GM19035 (cell line): ENCODE measurements at regions not wholly inside any gene's neighbourhood (a gene's known extent, or its start where the extent isn't known, plus 50 kb on each side); places are given as distances from the start of the nearest gene placed in this dataset.

ENCODE experiments used
- ATAC-seq: cut with Tn5 transposase; IDR thresholded peaks from one replicate; pipeline ENCODE4 v1.9.1; 2021; ENCODE audit not compliant: unreplicated experiment

DNA sequence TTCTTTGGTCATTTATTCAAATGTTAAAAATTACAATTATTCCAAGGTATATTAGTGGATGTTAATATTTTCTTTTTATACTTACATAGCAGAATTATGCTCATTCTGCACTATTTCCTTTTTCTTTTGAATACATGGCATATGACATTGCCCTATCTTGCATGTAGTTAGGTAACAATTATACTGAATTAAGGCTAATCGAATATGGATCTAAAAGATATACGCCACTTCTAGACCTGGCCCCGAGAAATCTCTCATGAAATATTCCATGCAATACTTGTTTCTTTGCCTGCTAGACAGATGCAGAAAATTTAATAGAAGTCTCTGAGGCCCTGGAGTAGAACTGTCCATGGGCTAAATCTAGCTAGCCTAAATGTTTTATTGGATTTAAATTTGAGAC is 493.4 kb downstream of the OTOL1 start:
- ATAC-seq = no peak

DNA sequence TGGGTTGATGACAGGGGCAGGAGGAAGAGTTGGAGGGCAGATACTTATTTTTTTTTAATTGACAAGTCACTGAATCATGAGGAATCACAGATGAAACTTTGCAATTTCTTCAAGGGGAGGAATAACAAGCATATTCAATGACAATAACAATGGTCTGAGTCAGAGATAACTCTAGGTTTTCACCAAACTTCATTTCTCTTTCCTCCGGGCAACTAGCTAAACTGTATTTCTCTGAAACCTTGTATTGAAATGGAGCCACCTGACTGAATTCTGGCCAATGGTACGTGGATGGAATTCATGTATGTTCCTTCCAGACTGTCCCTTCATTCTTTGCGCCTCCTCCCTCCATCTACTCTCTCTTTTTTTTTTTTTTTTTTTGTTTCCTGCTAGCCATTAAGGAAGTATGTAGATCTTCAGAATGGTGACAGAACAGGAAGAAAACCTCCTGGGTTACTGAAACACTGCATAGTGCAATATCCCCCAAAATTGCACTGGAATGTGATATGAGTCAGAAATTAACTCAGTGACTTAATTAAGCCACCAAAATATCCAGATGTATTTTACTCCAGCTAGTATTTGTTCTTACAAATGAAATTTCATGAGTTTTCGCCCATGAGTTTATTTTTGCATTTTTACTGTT is 495.4 kb downstream of the OTOL1 start:
- no peak for ATAC-seq

DNA sequence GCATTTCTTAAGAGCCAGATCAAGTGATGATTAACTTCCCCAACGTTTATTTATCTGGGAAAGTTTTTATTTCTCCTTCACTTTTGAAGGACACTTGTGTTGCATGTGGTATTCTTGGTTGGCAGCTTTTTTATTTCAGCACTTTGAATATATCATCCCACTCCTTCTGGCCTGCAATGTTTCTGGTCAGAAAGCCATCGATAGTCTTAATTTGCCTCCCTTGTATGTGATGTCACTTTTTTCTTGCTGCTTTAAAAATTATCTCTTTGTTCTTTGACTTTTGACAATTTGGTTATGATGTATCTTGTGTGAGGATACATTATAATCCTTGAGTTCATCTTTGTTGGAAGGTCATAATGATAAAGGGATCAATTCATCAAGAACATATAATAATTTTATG is 503.2 kb downstream of the OTOL1 start:
- ATAC-seq = no peak

DNA sequence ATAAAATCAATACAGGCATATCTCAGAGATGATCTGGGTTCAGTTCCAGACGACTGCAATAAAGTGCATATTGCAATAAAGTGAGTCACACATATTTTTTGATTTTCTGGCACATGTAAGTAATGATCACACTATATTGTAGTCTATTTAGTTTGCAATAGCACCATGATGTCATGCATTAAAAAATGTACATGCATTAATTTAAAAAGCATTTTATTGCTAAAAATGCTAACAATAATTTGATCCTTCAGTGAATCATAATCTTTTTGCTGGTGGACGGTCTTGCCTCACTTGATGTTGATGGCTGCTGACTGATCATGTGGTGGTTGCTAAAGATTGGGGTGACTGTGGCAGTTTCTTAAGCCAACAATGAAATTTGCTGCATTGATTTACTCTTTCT is 511.1 kb downstream of the OTOL1 start:
- no peak for ATAC-seq

DNA sequence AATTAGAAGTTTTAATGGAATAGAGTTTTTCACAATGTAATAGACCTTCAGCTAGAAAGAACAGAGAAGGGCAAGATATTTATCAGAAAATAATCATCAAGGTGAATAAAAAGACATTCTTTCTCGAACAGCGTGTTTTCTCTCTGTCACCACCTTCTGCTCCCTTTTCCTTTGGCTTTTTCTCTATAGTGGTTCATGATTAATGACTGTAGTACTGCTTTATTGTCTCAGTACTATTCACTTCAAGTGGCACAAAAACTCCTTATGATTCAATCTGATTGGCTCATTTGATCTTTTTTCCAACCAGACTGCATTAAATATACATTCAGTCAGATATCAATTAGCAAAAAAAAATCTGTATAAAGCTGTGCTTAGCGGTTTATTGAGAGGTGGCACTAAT is 516.0 kb downstream of the OTOL1 start:
- ATAC-seq = no peak

DNA sequence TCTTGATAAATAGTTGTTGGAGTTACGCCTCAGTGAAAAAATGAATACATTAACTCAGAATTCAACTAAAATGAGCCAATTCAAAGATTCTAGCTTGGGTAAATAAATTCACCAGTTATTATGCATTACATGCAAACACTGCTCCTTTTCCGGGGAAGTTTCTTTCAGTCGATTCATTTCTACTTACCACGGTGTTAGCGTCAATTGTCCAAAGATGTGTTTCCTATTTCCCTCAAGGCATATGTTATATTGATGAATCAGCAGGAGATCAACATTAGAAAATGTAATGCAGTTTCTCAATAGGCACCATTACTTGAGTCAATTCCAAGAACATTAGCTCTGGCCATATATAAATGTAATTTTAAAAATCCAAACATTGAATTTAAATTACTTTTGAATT is 517.7 kb downstream of the OTOL1 start:
- ATAC-seq = no peak

DNA sequence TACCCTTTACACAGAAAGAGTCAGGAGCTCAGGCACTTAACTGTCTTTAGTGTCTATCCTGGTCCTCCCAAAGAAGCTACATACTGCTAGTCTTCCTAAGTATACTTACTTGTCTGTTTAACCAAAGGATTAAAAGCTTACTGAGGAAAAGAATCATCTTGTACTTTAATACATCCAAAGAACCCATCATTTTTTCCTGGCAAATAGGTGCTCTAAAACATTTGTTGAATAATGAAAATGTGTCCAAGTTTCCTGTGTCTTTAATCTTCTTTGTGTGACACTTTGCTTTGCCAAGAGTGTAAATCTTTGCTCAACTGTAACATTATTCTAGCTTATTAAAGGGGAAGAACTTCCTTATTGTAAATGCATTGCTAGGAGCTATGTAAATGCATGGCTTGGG is 519.2 kb downstream of the OTOL1 start:
- no peak for ATAC-seq

DNA sequence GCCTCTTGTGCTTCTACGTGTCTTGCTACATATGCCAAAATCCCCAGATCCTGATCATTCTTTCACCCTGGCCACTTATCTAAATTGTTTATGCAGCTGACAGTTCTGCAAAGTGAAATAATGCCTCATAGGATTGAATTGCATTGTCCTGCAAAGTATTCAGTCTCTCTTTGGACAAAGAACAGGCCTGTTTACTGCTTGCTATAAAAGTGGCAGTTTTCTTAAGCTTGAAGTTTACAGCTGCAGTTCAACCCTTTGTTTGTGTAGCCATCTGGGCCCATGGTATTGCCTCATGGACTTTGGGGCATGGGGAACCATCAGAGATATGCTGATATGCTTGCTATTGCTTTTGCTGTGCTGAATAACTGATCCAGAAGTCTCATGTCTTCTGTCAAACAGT is 523.2 kb downstream of the OTOL1 start:
- no peak for ATAC-seq

DNA sequence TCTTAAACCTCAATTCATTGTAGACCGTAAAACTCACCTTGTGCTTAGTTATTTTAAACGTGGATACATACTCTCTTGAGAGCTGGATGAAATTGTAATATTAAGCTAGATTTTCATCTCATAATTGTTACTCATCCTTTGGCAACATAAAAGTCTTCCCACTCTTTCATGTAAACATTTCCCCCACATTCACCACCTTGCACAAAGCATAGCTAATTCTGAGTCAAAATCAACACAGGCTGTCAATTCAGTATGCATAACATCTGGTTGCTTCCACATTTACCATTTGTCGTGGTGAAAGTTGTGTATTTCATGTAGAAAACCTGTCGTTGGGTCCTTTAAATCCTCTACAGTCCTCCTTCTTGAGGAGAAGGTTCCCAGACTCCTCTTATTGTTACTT is 524.6 kb downstream of the OTOL1 start:
- no peak for ATAC-seq

DNA sequence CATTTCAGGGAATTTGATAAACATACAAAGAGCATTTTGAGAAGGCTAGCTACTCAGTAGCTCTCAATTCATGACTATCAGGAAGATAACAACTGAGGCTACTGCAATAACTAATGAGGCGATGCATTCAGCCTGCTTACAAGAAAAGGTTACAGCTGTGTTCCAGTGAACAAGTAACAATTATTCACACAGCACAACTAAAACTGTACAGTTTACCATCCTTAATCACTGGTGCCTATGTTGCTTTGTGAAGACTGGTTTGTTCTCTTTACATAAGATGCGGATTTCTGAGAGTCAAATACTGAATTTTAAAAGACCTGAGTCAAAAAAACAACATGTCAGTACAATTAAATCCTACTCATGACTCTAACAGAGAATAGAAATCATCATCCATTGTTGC is 526.3 kb downstream of the OTOL1 start:
- no peak for ATAC-seq

DNA sequence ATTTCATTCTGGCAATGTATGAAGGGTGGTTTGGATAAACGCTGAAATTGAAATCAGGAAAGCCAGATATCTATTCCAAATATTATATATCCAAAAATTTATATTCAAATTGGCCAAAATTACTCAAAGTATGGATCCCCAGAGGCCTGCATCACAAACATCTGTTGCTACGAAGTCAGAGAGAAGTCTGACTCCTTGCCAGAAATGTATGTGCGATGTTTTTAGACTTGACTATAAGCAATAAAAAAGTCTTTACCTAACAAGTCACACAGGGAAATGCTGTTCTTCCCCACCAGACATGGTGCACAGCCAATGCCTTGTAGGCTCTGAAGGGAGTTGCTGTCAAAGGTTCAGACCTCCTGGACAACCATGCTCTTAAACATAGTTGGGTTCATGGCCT is 533.1 kb downstream of the OTOL1 start:
- ATAC-seq = no peak

DNA sequence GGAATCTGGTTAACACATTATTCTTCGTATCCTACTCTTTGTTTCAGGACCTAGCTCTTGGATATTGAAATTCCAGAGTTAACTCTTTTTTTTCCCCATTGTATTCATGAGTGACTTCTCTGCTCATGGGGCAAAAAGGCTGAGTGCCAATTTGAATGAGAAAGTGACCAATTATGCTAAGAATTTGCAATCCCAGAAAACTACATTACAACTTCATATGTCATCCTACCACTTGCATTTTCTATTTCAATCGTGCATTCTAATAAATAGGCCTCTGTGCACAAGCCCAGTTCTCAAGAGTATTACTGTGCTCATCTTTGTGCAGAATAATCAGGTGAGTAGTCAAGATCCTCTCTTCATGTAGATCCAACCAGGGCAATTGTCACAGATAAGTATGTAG is 537.8 kb downstream of the OTOL1 start:
- ATAC-seq = no peak

DNA sequence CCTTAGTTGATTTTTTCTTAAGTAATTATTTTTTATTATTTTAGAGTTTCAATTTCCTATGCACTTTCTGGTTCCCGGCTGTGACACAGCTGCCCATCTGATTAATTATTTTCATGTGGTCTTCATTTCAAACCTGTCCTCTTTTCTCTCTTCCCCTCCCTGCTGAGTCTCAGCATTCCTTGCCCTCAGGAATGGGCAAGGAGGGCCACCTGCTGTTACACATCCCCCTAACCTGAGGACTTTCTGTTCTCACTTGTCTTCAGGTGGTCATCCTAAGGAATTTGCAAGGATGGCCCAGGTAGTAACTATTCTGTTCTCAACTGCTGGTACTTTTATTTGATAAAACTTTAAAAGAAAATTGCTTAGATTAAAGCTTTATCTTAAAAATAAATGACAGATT is 545.0 kb downstream of the OTOL1 start:
- ATAC-seq = no peak

DNA sequence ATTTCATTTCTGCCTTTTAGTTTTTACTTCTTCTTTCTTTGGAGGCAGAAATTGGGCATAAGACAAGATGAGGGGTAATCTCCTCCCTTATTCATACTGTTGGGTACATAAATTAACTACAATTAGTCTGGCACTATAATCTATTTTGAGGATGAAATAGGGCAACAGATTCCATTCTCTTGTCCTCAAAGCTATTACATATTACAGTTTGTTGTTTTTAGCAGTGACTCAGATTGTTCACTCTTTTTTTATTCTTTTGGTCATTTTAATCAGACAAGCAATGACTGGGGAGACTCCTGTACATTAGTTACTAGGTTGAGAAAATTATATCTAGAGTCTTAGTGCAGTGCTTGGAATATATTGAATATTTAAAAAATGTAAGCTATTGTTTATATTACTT is 556.0 kb downstream of the OTOL1 start:
- no peak for ATAC-seq

DNA sequence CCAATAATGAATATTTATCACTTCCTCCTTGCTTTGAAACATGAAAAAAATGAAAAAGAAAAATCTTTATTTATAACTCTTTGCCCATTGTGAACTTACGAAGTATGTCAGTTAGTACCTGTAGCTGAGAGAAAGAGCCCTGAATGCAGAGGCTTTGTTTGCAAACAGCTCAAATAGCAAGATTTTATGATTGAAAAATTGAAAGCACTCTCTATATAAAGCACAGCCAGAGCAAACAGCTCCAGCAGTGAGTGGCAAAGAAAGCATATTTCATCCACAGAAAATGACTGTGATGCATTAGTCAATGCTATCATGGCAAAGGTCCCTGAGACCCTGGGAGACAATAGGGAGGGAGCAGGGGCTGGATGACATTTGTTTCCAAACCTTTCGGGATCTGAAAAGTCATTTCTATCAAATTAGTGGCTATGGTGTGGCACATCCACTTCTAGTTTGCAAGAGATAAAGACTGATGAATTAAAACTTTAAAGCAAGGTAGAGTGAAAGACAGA is 576.1 kb downstream of the OTOL1 start:
- no peak for ATAC-seq

DNA sequence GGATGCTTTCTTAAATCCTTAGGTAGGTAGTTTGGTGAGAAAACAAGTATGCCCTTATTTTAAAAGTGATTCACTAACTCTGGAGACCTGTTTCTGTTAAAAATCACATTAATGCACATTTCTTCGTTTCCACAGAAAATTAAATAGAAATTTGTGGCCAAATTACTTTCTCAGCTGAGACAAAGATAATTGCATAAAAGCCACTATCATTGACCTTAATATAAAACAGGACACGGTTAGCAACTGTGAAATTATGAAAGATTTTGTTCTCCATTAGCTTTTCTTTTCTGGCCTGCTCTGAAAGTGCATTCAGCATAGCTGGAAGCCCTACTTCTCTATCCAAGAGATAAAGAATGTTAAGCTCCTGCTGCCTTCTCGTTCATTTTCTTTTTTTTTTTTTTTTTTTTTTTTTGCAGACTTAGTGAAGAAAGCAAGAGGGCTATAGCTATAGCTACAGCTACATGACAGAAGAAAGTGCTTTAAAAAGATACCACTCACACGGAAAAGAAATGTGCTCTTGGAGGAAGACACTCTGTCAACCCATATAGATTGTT is 576.9 kb downstream of the OTOL1 start:
- no peak for ATAC-seq

DNA sequence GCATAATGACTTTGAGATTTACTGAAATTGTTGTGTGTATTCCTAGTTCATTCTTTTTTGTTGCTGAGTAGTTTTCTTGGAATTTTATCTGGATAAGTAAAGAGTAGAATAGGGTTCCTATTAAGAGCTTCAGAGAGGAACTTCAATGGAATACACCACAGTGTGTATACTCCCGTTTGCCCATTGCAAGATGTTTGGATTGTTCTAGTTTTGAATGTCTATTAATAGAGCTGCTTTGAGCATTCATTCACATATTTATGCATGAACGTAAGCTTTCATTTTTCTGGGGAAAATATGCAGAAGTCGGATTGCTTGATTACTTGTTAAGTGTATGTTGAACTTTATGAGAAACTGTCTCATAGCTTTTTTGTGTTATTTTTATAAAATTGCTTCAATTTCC is 580.5 kb downstream of the OTOL1 start:
- ATAC-seq = no peak

DNA sequence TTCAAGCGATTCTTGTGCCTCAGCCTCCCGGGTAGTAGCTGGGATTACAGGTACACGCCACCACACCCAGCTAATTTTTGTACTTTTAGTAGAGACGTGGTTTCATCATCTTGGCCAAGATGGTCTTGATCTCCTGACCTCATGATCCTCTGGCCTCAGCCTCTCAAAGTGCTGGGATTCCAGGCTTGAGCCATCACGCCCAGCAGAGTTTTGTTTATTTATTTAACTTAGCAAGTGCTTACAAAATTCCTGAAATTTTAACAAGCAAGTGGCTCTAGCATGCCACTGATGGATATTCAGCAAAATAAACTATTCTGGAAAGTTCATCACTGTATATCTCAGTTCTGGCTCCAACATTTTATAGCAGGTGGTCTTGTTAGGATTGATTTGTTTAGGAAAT is 585.9 kb downstream of the OTOL1 start:
- no peak for ATAC-seq

DNA sequence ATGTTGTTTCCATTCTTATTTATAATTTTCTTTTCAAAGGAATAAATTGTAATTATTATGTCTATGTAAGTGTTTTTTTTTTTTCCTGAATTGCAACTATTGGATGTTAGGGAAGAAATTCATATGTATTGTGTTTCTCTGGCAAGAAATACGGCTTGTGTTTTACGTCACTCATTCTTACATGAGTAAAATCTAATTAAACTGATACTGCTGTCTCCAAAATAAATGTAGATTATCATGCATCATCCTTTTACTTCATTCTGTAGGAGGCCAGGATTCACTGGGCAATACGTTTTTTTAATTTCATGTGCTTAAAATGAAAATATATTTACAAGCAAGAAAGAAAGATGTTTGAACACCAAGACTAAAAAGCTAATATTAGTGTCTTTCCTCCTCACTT is 590.8 kb downstream of the OTOL1 start:
- ATAC-seq = no peak

DNA sequence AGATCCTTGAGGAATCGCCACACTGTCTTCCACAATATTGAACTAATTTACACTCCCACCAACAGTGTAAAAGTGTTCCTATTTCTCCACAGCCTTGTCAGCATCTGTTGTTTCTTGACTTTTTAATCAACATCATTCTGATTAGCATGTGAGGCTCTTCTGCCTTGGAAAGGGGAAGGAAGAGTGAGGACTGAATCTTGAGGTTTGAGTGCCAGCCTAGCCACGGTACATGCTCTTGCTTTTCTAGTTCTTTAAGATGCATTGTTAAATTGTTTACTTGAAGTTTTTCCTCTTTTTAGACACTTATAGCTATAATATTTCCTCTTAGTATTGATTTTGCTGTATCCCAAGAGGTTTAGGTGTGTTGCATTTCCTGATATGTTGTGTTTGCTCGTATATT is 596.1 kb downstream of the OTOL1 start:
- no peak for ATAC-seq

DNA sequence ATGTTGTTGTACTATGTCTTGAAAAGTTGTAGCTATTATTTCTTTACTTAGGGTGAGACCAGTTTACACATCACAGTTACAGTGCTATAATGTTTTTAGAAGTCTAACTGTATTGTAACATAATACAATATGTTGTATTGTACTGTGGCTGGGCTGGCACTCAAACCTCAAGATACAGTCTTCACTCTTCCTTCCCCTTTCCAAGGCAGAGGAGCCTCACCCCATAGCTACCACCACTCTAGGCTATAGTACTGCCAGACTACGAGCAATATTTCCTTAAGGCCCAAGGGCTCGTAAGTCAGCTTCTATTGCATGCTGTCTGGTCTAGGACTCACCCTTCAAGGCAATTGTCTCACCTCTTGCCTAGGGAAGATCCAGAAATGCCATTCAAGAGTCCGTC is 597.7 kb downstream of the OTOL1 start:
- no peak for ATAC-seq

DNA sequence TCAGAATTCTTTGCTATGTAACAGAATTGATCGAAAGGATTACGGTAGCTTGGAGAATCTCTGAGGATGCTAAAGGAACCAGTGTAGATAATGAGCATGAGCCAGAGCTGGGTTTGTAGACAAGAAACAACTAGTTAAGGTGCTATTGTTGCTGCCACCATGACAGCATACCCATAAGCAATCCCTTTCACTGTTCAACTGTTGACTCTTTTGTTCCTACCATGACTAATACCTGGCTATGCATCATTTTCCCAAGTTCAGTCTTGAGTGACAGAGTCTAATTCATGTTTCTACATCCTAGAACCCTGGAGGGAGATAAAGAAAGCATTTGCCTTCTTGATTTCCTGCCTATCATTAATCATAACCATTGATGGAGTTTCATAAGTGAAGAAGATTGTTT is 600.3 kb downstream of the OTOL1 start:
- ATAC-seq = no peak

DNA sequence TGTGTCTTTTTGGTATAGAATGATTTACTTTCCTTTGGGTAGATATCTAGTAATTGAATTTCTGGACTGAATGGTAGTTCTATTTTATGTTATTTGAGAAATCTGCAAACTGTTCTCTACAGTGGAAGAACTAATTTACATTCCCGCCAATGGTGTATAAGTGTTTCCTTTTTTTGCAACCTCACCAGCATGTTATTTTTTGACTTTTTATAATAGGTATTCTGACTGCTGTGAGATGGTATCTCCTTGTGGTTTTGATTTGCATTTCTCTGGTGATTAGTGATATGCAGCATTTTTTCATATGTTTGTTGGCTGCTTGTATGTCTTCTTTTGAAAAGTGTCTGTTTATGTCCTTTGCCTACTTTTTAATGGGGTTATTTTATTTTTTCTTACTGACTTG is 607.2 kb downstream of the OTOL1 start:
- no peak for ATAC-seq
